Thyroid gland (tissue), 4 donors: ENCODE measurements at regions not wholly inside any gene's neighbourhood (a gene's known extent, or its start where the extent isn't known, plus 50 kb on each side); places are given as distances from the start of the nearest gene placed in this dataset. TPM values are rescaled to one million over a fixed set of nuclear protein-coding genes. Genes with fewer than 3 reads are reported as not detected.

Experiments used
- DNase-seq, 2 donors: peaks; one replicate each; pipeline ENCODE4 v3.0.0-alpha.2; 2019
- H3K27ac ChIP-seq, 3 donors: fragments of 200-600 bp; sonication (generic); 1 replicate in 2 of 3; 2 replicates in 1 of 3; pipeline ENCODE4 v1.5.1; 2016 to 2019; ENCODE audit warnings: mild to moderate bottlenecking in 1 of 3, moderate library complexity in 1 of 3
- H3K27me3 ChIP-seq: fragments of 200-600 bp; sonication (generic); one replicate; pipeline ENCODE4 v1.5.1; 2019
- H3K36me3 ChIP-seq, 2 donors: fragments of 200-600 bp; sonication (generic); one replicate each; pipeline ENCODE4 v1.5.1; 2016 to 2019
- H3K4me1 ChIP-seq, 2 donors: fragments of 200-600 bp; sonication (generic); one replicate each; pipeline ENCODE4 v1.5.1; 2017 to 2019
- H3K4me3 ChIP-seq, 3 donors: fragments of 200-600 bp; sonication (generic); replicated peaks in 1 of 3; 1 replicate in 2 of 3; 2 replicates in 1 of 3; pipeline ENCODE4 v1.5.1; 2016; ENCODE audit warnings: mild to moderate bottlenecking in 1 of 3
- H3K9me3 ChIP-seq: fragments of 200-600 bp; sonication (generic); one replicate; pipeline ENCODE4 v1.5.1; 2017
- POLR2A ChIP-seq, 2 donors: fragments of 450-650 bp; IDR thresholded peaks; one replicate each; pipeline ENCODE4 v1.6.1; 2017; ENCODE audit warnings: antibody characterized with exemption in 2 of 2, mild to moderate bottlenecking in 2 of 2, moderate library complexity in 1 of 2
- whole genome bisulfite sequencing, 2 donors: methylation state at CpG; one replicate each; pipeline ENCODE4 v1.1.5; 2017; 5-methylcytosine and 5-hydroxymethylcytosine counted together
- intact Hi-C: fragments of 100-400 bp; cut with DNase I; formaldehyde crosslinking; loops from one replicate; pipeline ENCODE4 v1.15.1; 2023
- microRNA-seq: library from miRNA; unstranded; fragments of <30 nt; microRNA quantifications from one replicate; pipeline ENCODE4, GENCODE V29; 2016
- small RNA-seq: library from RNA; depleted of rRNA; stranded (forward); fragments of <200 nt; gene quantifications from one replicate; pipeline ENCODE3, GENCODE V24; 2016
- TF ChIP-seq, protein P1 (sequence below), 6 experiments: fragments of 200-600 bp in 3 of 6; fragments of 450-650 bp in 3 of 6; sonication (generic) in 3 of 6; IDR thresholded peaks; one replicate each; pipeline ENCODE4 v1.5.1; 2016 to 2019; ENCODE audit warnings: antibody characterized with exemption in 6 of 6, mild to moderate bottlenecking in 2 of 6, inconsistent platforms in 1 of 6, moderate library complexity in 1 of 6

DNA sequence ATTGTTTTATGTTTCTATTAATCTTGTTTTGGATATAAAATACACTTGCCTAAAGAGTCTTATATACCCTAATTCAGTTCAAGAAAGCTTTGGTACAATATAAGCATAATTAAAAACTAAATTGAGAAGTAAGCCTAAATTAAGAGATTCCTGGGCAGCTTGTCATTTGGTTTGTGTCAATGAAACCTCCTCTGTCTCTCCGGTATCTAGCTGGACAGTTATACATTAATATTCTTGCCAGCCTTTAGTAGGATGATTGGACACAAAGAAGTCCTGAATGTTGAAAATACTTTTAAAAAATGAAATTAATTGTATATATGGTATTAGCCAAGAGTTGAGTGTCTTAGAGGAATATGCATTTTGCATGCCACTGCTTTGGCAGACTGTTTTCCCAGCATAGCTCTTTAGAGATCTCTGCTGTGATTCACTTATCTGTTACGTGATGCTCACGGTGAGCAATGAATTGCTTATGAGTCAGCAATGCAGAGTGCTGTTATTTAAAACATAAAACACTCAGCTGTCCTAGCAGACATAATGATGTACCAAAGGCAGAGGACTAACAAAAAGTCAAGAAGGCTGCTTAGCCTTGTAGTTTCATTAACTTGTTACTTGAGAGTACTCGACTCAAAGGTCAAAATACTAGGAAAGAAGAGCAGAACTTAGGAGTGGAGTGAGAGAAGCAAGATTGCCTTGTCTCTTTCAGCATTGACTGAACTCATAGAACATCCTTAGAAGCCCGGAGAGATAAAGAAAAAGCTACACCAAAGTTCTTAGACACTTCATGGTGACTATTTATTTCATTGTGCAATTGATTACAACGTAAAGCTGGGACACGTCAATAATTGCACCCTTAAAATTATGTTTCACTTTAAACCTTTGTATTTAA, 1296.1 kb upstream of the PCDH7 start:
- Histone ChIP-seq H3K4me1 (no peaks in the 10 kb centered on the region), H3K27ac (no peak overlapping the region), H3K27me3 (no peaks in the 10 kb centered on the region), H3K36me3 (no peaks in the 10 kb centered on the region), H3K9me3 (no peaks in the 10 kb centered on the region), H3K4me3 (no peak overlapping the region)
- WGBS, 2 donors, result 53 to 60% methylated on average over 7 of the region's 7 CpGs
- intact Hi-C loops, result no loop called here
- no peak for DNase-seq
- TF ChIP-seq, protein P1, sequence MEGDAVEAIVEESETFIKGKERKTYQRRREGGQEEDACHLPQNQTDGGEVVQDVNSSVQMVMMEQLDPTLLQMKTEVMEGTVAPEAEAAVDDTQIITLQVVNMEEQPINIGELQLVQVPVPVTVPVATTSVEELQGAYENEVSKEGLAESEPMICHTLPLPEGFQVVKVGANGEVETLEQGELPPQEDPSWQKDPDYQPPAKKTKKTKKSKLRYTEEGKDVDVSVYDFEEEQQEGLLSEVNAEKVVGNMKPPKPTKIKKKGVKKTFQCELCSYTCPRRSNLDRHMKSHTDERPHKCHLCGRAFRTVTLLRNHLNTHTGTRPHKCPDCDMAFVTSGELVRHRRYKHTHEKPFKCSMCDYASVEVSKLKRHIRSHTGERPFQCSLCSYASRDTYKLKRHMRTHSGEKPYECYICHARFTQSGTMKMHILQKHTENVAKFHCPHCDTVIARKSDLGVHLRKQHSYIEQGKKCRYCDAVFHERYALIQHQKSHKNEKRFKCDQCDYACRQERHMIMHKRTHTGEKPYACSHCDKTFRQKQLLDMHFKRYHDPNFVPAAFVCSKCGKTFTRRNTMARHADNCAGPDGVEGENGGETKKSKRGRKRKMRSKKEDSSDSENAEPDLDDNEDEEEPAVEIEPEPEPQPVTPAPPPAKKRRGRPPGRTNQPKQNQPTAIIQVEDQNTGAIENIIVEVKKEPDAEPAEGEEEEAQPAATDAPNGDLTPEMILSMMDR (IDR thresholded peaks at IDR 0.05), result no peak
- no peak for TF ChIP-seq POLR2A (IDR thresholded peaks at IDR 0.05)

DNA sequence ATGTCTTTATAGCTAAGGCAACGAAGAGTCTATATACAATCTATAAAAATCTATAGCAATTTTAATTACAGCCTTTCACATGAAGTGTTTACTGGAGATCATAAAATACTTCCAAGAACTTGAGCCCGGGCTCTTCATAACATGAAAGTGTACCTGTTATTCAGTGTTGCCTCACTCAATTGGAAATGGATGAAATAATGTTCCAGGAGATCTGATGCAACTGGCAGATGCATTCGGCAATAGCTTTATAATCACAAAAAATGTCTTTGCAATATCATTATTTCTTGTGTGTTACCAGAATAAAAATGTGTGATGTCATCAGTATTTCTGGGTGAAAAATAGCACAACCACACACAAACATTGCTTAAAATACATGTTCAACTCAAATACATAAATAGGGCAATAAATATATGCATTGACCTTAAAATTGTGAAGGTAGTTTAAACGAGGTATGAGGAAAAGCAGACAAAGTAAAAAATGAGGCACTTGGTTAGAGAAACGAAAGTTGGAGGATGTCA, 1266.8 kb upstream of the PCDH7 start:
- TF ChIP-seq, protein P1 (IDR thresholded peaks at IDR 0.05), result no peak
- no peak for TF ChIP-seq POLR2A (IDR thresholded peaks at IDR 0.05)
- H3K27ac ChIP-seq, result no peak overlapping the region
- DNase-seq, result no peak
- 62 to 76% methylated on average over 5 of the region's 5 CpGs for WGBS, 2 donors
- H3K36me3 ChIP-seq, result no peaks in the 10 kb centered on the region
- intact Hi-C loops, result no loop called here
- no peak overlapping the region for H3K4me3 ChIP-seq
- no peaks in the 10 kb centered on the region for H3K4me1 ChIP-seq
- no peaks in the 10 kb centered on the region for H3K27me3 ChIP-seq
- no peaks in the 10 kb centered on the region for H3K9me3 ChIP-seq

DNA sequence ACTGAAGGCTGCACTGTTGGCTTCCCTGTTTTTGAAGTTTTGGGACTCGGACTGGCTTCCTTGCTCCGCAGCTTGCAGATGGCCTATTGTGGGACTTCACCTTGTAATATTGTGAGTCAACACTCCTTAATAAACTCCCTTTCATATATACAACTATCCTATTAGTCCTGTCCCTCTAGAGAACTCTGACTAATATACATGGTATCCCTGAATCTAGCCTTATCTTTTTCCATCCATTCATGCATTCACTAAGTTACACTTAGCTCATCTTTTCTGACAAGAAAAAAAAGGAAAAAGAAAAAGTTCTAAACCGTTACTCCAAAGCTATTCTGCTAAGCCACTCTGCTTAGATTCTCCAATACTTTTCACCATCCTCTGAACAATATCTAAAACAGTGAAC, 1260.2 kb upstream of the PCDH7 start:
- no peak for DNase-seq
- 85 to 94% methylated on average over 3 of the region's 3 CpGs for WGBS, 2 donors
- Histone ChIP-seq H3K27ac (no peak overlapping the region), H3K4me3 (no peak overlapping the region), H3K9me3 (no peaks in the 10 kb centered on the region), H3K4me1 (no peaks in the 10 kb centered on the region), H3K36me3 (no peaks in the 10 kb centered on the region), H3K27me3 (no peaks in the 10 kb centered on the region)
- intact Hi-C loops, result no loop called here
- TF ChIP-seq, protein P1 (IDR thresholded peaks at IDR 0.05), result no peak
- TF ChIP-seq POLR2A (IDR thresholded peaks at IDR 0.05), result no peak

DNA sequence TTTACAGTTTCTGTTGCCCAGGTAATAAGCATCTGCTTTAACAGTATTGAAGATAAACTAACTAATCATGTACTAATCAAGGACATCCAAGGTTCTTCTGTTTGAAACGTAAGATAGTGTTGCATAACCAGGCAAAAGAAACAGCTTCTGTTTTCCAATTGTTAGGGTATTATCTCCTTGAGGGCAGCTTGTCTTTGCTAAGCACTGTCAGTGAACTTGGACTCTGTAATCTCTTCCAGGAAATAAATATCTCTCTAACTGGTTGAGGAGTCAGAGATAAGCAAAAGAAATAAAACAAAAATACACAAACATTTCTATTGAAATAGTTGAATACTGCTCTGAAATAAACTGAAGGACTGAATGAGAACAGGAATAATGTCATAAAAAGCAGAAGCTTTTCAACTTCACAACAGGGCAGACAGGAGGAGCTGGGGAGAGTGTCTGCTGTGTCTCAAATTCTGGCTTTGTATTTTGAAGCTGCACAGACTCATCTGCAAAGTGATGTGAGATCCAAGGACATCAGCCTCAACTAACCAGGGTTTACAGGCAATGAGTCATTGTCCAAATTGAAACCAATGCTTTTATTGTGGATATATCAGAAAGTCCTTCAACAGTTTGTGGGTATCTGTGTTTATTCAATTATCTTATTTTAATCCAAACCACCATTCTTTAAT, 1253.0 kb upstream of the PCDH7 start:
- no peak for DNase-seq
- H3K27ac ChIP-seq, result no peak overlapping the region
- H3K4me1 ChIP-seq, result no peaks in the 10 kb centered on the region
- no peaks in the 10 kb centered on the region for H3K27me3 ChIP-seq
- H3K9me3 ChIP-seq, result no peaks in the 10 kb centered on the region
- no peak overlapping the region for H3K4me3 ChIP-seq
- 68 to 72% methylated on average over 1 of the region's 1 CpG for WGBS, 2 donors
- intact Hi-C loops, result no loop called here
- TF ChIP-seq, protein P1 (IDR thresholded peaks at IDR 0.05), result no peak
- TF ChIP-seq POLR2A (IDR thresholded peaks at IDR 0.05), result no peak
- no peaks in the 10 kb centered on the region for H3K36me3 ChIP-seq

Small RNA genes lying in the stretch of these regions (microRNA-seq; reads per million reads assigned to microRNA genes)
- gene MIR4275, result not detected

Small RNA genes lying in the stretch of these regions (small RNA-seq; reads per million reads assigned to genes)
- gene RF00019 (not detected), gene RN7SL101P (not detected)
